OCI-LY7 (cell line): ENCODE measurements at regions not wholly inside any gene's neighbourhood (a gene's known extent, or its start where the extent isn't known, plus 50 kb on each side); places are given as distances from the start of the nearest gene placed in this dataset.
"Not testable (repeated sequence)": the region's sequence is repeated elsewhere in the genome, so short reads cannot be mapped to it uniquely, and the experiment has no call there.

Experiments used
- BruUV-seq: library from RNA; stranded (reverse); fragments of 400-500 nt; replicated peaks from 2 replicates; lab custom pipeline; 2021; lab: Mats Ljungman, UMichigan
- CTCF ChIA-PET: fragments of 300-600 bp; sonication (Branson Sonifier 250); formaldehyde crosslinking; loops from one replicate; lab custom pipeline; 2022; ENCODE audit warnings: antibody characterized with exemption; ENCODE audit not compliant: unreplicated experiment; lab: Charles Lee
- POLR2A ChIA-PET: fragments of 300-600 bp; sonication (Branson Sonifier 250); formaldehyde crosslinking; loops from one replicate; lab custom pipeline; 2022; ENCODE audit warnings: antibody characterized with exemption; lab: Charles Lee
- DNase-seq: peaks from one replicate; pipeline ENCODE4 v3.0.0-alpha.2; 2015; ENCODE audit warnings: low spot score
- H2AFZ ChIP-seq: fragments of 200-600 bp; sonication (generic), shearing (Covaris generic); 2 replicates; pipeline ENCODE4 v1.6.1; 2014; ENCODE audit warnings: mild to moderate bottlenecking, antibody characterized with exemption, low read length, moderate library complexity
- H3K27ac ChIP-seq: fragments of 200-600 bp; sonication (generic); 2 replicates; pipeline ENCODE4 v1.5.1; 2014; ENCODE audit warnings: mixed run types, low read depth, mild to moderate bottlenecking, moderate library complexity, low read length, inconsistent platforms; ENCODE audit not compliant: poor library complexity, severe bottlenecking
- H3K36me3 ChIP-seq: fragments of 200-600 bp; sonication (generic); 2 replicates; pipeline ENCODE4 v1.6.1; 2014; ENCODE audit warnings: mild to moderate bottlenecking, antibody characterized with exemption, low read length, moderate library complexity, mixed read lengths; ENCODE audit not compliant: insufficient read depth
- H3K4me1 ChIP-seq: fragments of 200-600 bp; sonication (generic); 2 replicates; pipeline ENCODE4 v1.5.1; 2014; ENCODE audit warnings: mild to moderate bottlenecking, low read length; ENCODE audit not compliant: insufficient read depth, poor library complexity, severe bottlenecking
- H3K4me2 ChIP-seq: fragments of 200-600 bp; sonication (generic); 2 replicates; pipeline ENCODE4 v1.6.1; 2014; ENCODE audit warnings: mild to moderate bottlenecking, low read length
- H3K4me3 ChIP-seq: fragments of 200-600 bp; sonication (generic); 2 replicates; pipeline ENCODE4 v1.5.1; 2014; ENCODE audit warnings: mild to moderate bottlenecking, low read depth, low read length; ENCODE audit not compliant: poor library complexity, severe bottlenecking
- H3K79me2 ChIP-seq: fragments of 200-600 bp; sonication (generic); 2 replicates; pipeline ENCODE4 v1.6.1; 2016; ENCODE audit warnings: low read depth, mild to moderate bottlenecking, low read length, moderate library complexity, mixed read lengths; ENCODE audit not compliant: insufficient read depth
- H3K9me2 ChIP-seq: fragments of 200-600 bp; sonication (generic); 2 replicates; pipeline ENCODE4 v1.6.1; 2016; ENCODE audit warnings: mild to moderate bottlenecking, low read length, mixed read lengths; ENCODE audit not compliant: insufficient read depth
- H3K9me3 ChIP-seq: fragments of 200-600 bp; sonication (generic); 2 replicates; pipeline ENCODE4 v1.6.1; 2014; ENCODE audit warnings: mild to moderate bottlenecking, mixed run types, low read length, mixed read lengths
- H4K20me1 ChIP-seq: fragments of 200-600 bp; sonication (generic); 2 replicates; pipeline ENCODE4 v1.6.1; 2014; ENCODE audit warnings: mild to moderate bottlenecking, antibody characterized with exemption, low read length, moderate library complexity, mixed read lengths; ENCODE audit not compliant: insufficient read depth
- EZH2phosphoT487 ChIP-seq: fragments of 200-600 bp; sonication (generic); IDR thresholded peaks from 2 replicates; pipeline ENCODE4 v1.6.1; 2018; ENCODE audit warnings: low read depth, borderline replicate concordance, mild to moderate bottlenecking, mixed run types, antibody characterized with exemption, low read length, moderate library complexity, mixed read lengths
- intact Hi-C: fragments of 100-400 bp; cut with micrococcal nuclease; formaldehyde crosslinking; loops from one replicate; pipeline ENCODE4 v1.10.0; 2022; ENCODE audit not compliant: unreplicated experiment
- TF ChIP-seq, protein P1 (sequence below): fragments of 200-600 bp; sonication (generic); conservative IDR thresholded peaks from 2 replicates; pipeline ENCODE4 v1.5.1; 2014; ENCODE audit warnings: mild to moderate bottlenecking, antibody characterized with exemption, low read length, moderate library complexity, mixed read lengths

DNA sequence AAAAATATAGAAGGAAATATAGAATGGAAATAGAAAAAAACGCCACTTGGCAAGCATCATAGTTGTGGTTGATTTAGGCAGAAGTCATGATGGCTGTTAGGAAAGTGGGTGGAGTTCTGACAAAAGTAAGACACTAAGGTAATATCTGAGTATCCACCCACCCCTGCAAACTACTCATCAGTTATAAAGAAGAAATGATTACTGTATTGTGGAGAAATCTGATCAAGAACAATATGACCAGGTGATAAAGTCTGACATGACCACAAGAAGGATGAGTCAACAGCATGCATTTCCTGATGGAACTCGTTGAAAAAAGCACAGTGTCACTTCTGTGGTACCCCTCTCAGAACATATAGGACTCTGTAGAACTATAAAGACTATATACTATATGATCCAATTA, 343.4 kb upstream of the PAPPA start:
- no peak overlapping the region for H3K4me3 ChIP-seq
- H3K9me2 ChIP-seq, result no peaks in the 10 kb centered on the region
- no peak for DNase-seq
- no peaks in the 10 kb centered on the region for H3K79me2 ChIP-seq
- H3K4me1 ChIP-seq, result no peaks in the 10 kb centered on the region
- H4K20me1 ChIP-seq, result no peaks in the 10 kb centered on the region
- H3K4me2 ChIP-seq, result no peak overlapping the region
- H3K9me3 ChIP-seq, result no peaks in the 10 kb centered on the region
- intact Hi-C loops, result no loop called here
- BruUV-seq, result no TSS peak
- H3K36me3 ChIP-seq, result no peaks in the 10 kb centered on the region
- no peak overlapping the region for H3K27ac ChIP-seq
- ChIA-PET CTCF (no interaction called here), POLR2A (interaction anchor here (0.7 kb wide), 1 partner anchor 1050 kb away, joined by 3 read pairs; no protein-coding TSS in a partner anchor)
- TF ChIP-seq EZH2phosphoT487, result no peak
- H2AFZ ChIP-seq, result no peak overlapping the region

DNA sequence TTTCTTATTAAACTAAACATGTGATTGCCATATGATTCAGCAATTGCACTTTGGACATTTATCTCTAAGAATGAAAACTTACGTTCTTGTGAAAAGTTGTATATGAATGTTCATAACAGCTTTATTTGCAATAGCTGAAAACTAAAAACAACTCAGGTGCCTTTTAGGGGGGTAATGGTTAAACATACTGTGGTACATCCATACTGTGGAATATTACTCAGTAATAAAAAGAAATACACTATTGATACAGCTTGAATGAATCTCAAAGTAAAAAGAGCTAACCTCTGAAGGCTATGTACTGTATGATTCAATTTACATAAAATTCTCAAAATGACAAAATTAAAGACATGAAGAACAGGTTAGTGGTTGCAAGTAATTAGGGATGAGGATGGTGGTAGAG, 339.5 kb upstream of the PAPPA start:
- no peaks in the 10 kb centered on the region for H3K4me1 ChIP-seq
- no peaks in the 10 kb centered on the region for H3K9me2 ChIP-seq
- no TSS peak for BruUV-seq
- POLR2A ChIA-PET, result interaction anchor here (0.6 kb wide), 3 partner anchors 228 to 446 kb away, joined by 3 to 6 read pairs (median 3); no protein-coding TSS in a partner anchor
- no peak overlapping the region for H3K4me3 ChIP-seq
- TF ChIP-seq, protein P1, sequence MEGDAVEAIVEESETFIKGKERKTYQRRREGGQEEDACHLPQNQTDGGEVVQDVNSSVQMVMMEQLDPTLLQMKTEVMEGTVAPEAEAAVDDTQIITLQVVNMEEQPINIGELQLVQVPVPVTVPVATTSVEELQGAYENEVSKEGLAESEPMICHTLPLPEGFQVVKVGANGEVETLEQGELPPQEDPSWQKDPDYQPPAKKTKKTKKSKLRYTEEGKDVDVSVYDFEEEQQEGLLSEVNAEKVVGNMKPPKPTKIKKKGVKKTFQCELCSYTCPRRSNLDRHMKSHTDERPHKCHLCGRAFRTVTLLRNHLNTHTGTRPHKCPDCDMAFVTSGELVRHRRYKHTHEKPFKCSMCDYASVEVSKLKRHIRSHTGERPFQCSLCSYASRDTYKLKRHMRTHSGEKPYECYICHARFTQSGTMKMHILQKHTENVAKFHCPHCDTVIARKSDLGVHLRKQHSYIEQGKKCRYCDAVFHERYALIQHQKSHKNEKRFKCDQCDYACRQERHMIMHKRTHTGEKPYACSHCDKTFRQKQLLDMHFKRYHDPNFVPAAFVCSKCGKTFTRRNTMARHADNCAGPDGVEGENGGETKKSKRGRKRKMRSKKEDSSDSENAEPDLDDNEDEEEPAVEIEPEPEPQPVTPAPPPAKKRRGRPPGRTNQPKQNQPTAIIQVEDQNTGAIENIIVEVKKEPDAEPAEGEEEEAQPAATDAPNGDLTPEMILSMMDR, result no peak
- no peak for TF ChIP-seq EZH2phosphoT487
- no peak overlapping the region for H3K4me2 ChIP-seq
- H2AFZ ChIP-seq, result no peak overlapping the region
- H3K79me2 ChIP-seq, result no peaks in the 10 kb centered on the region
- CTCF ChIA-PET, result no interaction called here
- H3K27ac ChIP-seq, result no peak overlapping the region
- H4K20me1 ChIP-seq, result no peaks in the 10 kb centered on the region
- no peaks in the 10 kb centered on the region for H3K36me3 ChIP-seq
- no peaks in the 10 kb centered on the region for H3K9me3 ChIP-seq
- intact Hi-C loops, result no loop called here
- no peak for DNase-seq

DNA sequence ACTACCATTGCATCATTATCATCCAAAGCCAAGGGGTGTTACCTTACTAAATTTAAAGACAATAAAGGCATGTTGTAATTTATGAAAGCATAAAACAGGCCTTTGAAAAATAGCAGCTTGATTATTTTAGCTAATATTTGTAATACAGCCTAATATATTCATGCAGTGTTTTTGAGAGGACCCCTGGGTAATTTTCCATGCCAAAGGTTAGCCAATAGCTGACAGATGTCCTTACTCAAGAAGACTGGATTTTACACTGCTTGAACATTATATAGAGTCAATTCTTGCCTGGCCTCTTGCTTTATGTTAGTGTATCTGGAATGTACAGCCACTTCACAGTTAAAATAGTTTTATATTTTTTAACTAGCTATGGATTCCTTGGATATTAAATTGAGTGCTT, 337.8 kb upstream of the PAPPA start:
- TF ChIP-seq EZH2phosphoT487, result no peak
- TF ChIP-seq, protein P1, result no peak
- no peaks in the 10 kb centered on the region for H3K36me3 ChIP-seq
- H2AFZ ChIP-seq, result no peak overlapping the region
- no peaks in the 10 kb centered on the region for H3K9me3 ChIP-seq
- intact Hi-C loops, result no loop called here
- no peaks in the 10 kb centered on the region for H3K4me1 ChIP-seq
- BruUV-seq, result no TSS peak
- H3K79me2 ChIP-seq, result no peaks in the 10 kb centered on the region
- no peaks in the 10 kb centered on the region for H3K9me2 ChIP-seq
- POLR2A ChIA-PET, result interaction anchor here (1.1 kb wide), 1 partner anchor 155 kb away, joined by 3 read pairs; no protein-coding TSS in a partner anchor
- CTCF ChIA-PET, result no interaction called here
- H4K20me1 ChIP-seq, result no peaks in the 10 kb centered on the region
- H3K4me3 ChIP-seq, result no peak overlapping the region
- H3K27ac ChIP-seq, result no peak overlapping the region
- H3K4me2 ChIP-seq, result no peak overlapping the region
- DNase-seq, result no peak

DNA sequence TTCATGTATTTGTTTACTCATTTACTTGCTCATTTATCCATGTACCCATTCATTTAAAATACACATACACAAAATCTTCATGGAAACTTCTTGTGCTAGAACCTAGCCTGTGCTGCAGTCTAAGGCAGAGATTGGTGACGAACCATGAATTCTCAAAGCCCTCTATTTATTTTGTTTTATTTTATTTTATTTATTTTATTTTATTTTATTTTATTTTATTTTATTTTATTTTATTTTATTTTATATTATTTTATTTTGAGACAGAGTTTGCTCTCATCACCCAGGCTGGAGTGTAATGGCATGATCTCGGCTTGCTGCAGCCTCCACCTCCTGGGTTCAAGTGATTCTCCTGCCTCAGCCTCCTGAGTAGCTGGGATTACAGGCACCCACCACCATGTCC, 334.9 kb upstream of the PAPPA start:
- H3K4me1 ChIP-seq, H3K27ac ChIP-seq, H2AFZ ChIP-seq, H3K79me2 ChIP-seq, H3K4me3 ChIP-seq, H4K20me1 ChIP-seq, CTCF ChIA-PET, H3K4me2 ChIP-seq, POLR2A ChIA-PET, H3K36me3 ChIP-seq, DNase-seq, H3K9me3 ChIP-seq, BruUV-seq, intact Hi-C loops, H3K9me2 ChIP-seq: not testable (repeated sequence)
